GM19397 (cell line): ENCODE measurements at regions not wholly inside any gene's neighbourhood (a gene's known extent, or its start where the extent isn't known, plus 50 kb on each side); places are given as distances from the start of the nearest gene placed in this dataset.

ENCODE experiments used
- ATAC-seq: cut with Tn5 transposase; IDR thresholded peaks from one replicate; pipeline ENCODE4 v1.9.1; 2021; ENCODE audit warnings: mild to moderate bottlenecking, moderate library complexity; ENCODE audit not compliant: unreplicated experiment

- no peak for ATAC-seq
Measured at GRCh38 chr14:50056435-50056834, 59.9 kb downstream of the VCPKMT start.

DNA sequence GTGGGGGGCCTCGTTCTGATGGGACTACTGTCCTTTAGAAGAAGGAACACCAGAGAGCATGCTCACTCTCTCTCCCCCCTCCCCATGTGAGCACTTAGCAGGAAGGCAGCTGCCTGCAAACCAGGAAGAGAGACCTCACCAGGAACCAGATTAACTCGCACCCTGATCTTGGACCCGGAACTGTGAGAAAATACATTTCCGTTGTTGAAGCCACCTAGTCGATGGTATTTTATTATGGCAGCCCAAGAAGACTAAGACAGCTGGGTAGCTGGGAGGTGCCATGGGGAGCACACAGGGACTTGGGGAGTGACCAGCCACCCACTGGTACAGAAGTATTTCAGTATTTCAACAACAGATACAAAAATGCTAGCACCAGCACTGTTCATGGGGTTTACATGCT lies 59.0 kb downstream of the VCPKMT start:
- no peak for ATAC-seq

DNA sequence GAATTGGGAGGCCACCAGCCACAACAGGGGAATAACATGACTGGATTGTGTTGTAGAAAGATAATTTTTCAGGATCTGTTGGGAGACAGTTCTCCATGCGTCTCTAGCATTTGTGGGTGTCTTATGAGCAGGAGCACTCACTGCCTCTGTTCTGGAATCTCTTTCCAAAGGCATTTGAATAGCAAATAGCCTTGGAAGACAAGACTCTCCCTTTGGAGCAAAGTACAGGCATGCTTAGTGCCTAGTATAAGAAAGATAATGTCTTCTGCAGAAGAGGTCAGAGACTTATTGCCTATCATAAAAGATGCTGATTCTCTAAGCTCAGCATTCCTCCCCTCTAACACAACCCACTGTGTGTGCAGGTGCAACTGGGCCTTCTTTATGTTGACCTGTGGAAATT lies 58.3 kb downstream of the VCPKMT start:
- no peak for ATAC-seq
